ENCODE measurements at regions not wholly inside any gene's neighbourhood (a gene's known extent, or its start where the extent isn't known, plus 50 kb on each side); places are given as distances from the start of the nearest gene placed in this dataset.

DNA sequence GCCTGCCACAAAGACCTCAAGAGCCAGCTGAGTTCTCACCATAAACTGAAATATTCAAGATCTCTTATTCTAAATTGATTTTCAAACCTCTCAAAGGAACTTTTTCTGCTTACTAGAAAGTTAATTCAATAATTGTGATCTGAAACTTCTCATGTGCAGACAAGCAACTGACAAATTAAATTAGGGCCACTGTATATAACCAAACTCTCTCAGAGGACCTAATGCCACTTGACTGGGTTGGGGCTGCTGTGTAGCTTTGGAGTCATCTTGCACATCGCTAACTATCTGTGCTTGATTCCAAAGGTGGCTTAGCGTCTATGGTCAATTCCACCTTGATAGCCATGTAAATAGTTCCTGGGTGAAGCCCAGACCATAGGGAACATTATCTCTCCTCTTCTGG, 345.2 kb downstream of the GPR37 start:
- Histone ChIP-seq H2AFZ (ENCODE audit: low read length) (no peak overlapping the region), H4K91ac (replicated peaks; ENCODE audit: insufficient read length, low read length) (no peak overlapping the region), H3K14ac (ENCODE audit: insufficient read length) (no peak overlapping the region), H3K4me2 (ENCODE audit: insufficient read depth in 1 of 2, low read depth in 2 of 2, low read length in 2 of 2) (no peak overlapping the region), H3K4me3 (ENCODE audit: extremely low read depth in 1 of 4, insufficient read depth in 2 of 4, low read depth in 3 of 4, low read length in 4 of 4) (no peak overlapping the region), H3K9me3 (ENCODE audit: insufficient read depth in 2 of 2, low read depth in 1 of 2, low read length in 1 of 2) (no peaks in the 10 kb centered on the region), H4K20me1 (replicated peaks in 1 of 2; ENCODE audit: control insufficient read depth in 1 of 2, insufficient read depth in 2 of 2, low read length in 2 of 2) (no peaks in the 10 kb centered on the region), H3K79me1 (ENCODE audit: low read depth, low read length) (no peaks in the 10 kb centered on the region), H2BK5ac (ENCODE audit: low read depth, low read length) (no peak overlapping the region), H3K4me1 (replicated peaks in 1 of 4; ENCODE audit: control insufficient read depth in 3 of 4, insufficient read depth in 4 of 4, low read length in 3 of 4) (no peaks in the 10 kb centered on the region), H3K9ac (replicated peaks in 1 of 4; ENCODE audit: extremely low read depth in 1 of 4, low read depth in 3 of 4, low read length in 3 of 4) (no peak overlapping the region), H3K79me2 (ENCODE audit: control insufficient read depth in 1 of 2, insufficient read depth in 2 of 2, low read length in 2 of 2) (no peaks in the 10 kb centered on the region), H3K27me3 (replicated peaks in 1 of 4; ENCODE audit: control insufficient read depth in 3 of 4, extremely low read depth in 1 of 4, insufficient read depth in 3 of 4, low read length in 3 of 4) (no peaks in the 10 kb centered on the region), H2AK5ac (ENCODE audit: low read depth, low read length) (no peak overlapping the region), H3K4ac (replicated peaks; ENCODE audit: insufficient read length, low read depth, low read length) (no peak overlapping the region), H3K56ac (replicated peaks; ENCODE audit: insufficient read length, low read depth, low read length) (no peak overlapping the region), H3K36me3 (ENCODE audit: control insufficient read depth in 2 of 4, insufficient read depth in 4 of 4, low read length in 3 of 4) (no peaks in the 10 kb centered on the region), H2BK20ac (ENCODE audit: low read length) (no peak overlapping the region), H3K23me2 (ENCODE audit: low read depth, low read length) (no peaks in the 10 kb centered on the region), H4K5ac (ENCODE audit: insufficient read length, low read depth, low read length) (no peak overlapping the region), H2BK120ac (replicated peaks; ENCODE audit: low read depth, low read length) (no peak overlapping the region), H3K27ac (ENCODE audit: low read depth, low read length) (no peak overlapping the region), H4K8ac (ENCODE audit: extremely low read depth, insufficient read depth, low read length) (no peak overlapping the region), H2BK12ac (ENCODE audit: low read depth, low read length) (no peak overlapping the region), H3K23ac (ENCODE audit: insufficient read length) (no peak overlapping the region), H3K18ac (ENCODE audit: extremely low read depth, low read length) (no peak overlapping the region), H2BK15ac (ENCODE audit: low read length) (no peak overlapping the region)
- WGBS, 2 experiments (ENCODE audit: extremely low coverage in 1 of 2, insufficient coverage in 1 of 2, insufficient read length in 1 of 2, insufficient replicate concordance in 2 of 2, low coverage in 1 of 2, low lambda C conversion rate in 2 of 2, missing lambda C conversion rate in 1 of 2), result 96% methylated on average over 2 of the region's 2 CpGs; no CpG with 5 or more reads in 1 of the 2 experiments
- ChIA-PET CTCF (ENCODE audit: partially characterized antibody) (interaction anchor here (0.6 kb wide), 1 partner anchor 163 kb away, joined by 3 read pairs; no protein-coding TSS in a partner anchor), POLR2A (ENCODE audit: partially characterized antibody) (no interaction called here)
- FAIRE-seq (no peak), DNase-seq (ENCODE audit: low read depth in 1 of 2, low spot score in 2 of 2) (no peak)
- TF ChIP-seq, protein P1, sequence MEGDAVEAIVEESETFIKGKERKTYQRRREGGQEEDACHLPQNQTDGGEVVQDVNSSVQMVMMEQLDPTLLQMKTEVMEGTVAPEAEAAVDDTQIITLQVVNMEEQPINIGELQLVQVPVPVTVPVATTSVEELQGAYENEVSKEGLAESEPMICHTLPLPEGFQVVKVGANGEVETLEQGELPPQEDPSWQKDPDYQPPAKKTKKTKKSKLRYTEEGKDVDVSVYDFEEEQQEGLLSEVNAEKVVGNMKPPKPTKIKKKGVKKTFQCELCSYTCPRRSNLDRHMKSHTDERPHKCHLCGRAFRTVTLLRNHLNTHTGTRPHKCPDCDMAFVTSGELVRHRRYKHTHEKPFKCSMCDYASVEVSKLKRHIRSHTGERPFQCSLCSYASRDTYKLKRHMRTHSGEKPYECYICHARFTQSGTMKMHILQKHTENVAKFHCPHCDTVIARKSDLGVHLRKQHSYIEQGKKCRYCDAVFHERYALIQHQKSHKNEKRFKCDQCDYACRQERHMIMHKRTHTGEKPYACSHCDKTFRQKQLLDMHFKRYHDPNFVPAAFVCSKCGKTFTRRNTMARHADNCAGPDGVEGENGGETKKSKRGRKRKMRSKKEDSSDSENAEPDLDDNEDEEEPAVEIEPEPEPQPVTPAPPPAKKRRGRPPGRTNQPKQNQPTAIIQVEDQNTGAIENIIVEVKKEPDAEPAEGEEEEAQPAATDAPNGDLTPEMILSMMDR (IDR thresholded peaks at IDR 0.05; ENCODE audit: control extremely low read depth in 1 of 3, insufficient read depth in 1 of 3, low read depth in 1 of 3, low read length in 3 of 3), result no peak
- no peak for TF ChIP-seq KDM1A (IDR thresholded peaks at IDR 0.05; ENCODE audit: borderline replicate concordance, low read length)
- TF ChIP-seq YY1 (IDR thresholded peaks at IDR 0.05; ENCODE audit: low read depth, low read length), result no peak
- no peak for TF ChIP-seq EGR1 (IDR thresholded peaks at IDR 0.05; ENCODE audit: borderline replicate concordance, low read depth, low read length)
- TF ChIP-seq PHF8 (conservative IDR thresholded peaks at IDR 0.05; ENCODE audit: low read depth, low read length), result no peak
- TF ChIP-seq BRCA1 (IDR thresholded peaks at IDR 0.05; ENCODE audit: low read depth, low read length), result no peak
- no peak for TF ChIP-seq JUN (IDR thresholded peaks at IDR 0.05; ENCODE audit: low read depth, low read length)
- TF ChIP-seq NRF1 (IDR thresholded peaks at IDR 0.05; ENCODE audit: low read depth, low read length), result no peak
- no peak for TF ChIP-seq JUND (IDR thresholded peaks at IDR 0.05; ENCODE audit: low read length)
- TF ChIP-seq, protein P2, sequence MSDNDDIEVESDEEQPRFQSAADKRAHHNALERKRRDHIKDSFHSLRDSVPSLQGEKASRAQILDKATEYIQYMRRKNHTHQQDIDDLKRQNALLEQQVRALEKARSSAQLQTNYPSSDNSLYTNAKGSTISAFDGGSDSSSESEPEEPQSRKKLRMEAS (IDR thresholded peaks at IDR 0.05), result no peak
- TF ChIP-seq SAP30 (IDR thresholded peaks at IDR 0.05; ENCODE audit: insufficient read depth, insufficient replicate concordance, low read length), result no peak
- no peak for TF ChIP-seq SIN3A (conservative IDR thresholded peaks at IDR 0.05 in 1 of 2, IDR thresholded peaks at IDR 0.05 in 1 of 2; ENCODE audit: low read depth in 1 of 2, low read length in 2 of 2)
